K562 (cell line): ENCODE measurements at regions not wholly inside any gene's neighbourhood (a gene's known extent, or its start where the extent isn't known, plus 50 kb on each side); places are given as distances from the start of the nearest gene placed in this dataset.

Source experiments
- ATAC-seq: fragments of 200-7000 bp; cut with Tn5 transposase; 3 replicates; pipeline ENCODE4 v1.9.1; 2020; ENCODE audit warnings: moderate library complexity
- BruUV-seq: library from RNA; stranded (reverse); fragments of 400-500 nt; replicated peaks from 2 replicates; lab custom pipeline; 2021; lab: Mats Ljungman, UMichigan
- CTCF ChIA-PET: fragments of 300-600 bp; formaldehyde crosslinking; extraction: SDS; loops from one replicate; lab custom pipeline; 2021; ENCODE audit warnings: low intra/inter-chr PET ratio; lab: Yijun Ruan, JAX
- POLR2A ChIA-PET: fragments of 300-600, 350-650 bp; sonication (Branson Sonifier 250); formaldehyde crosslinking; extraction: SDS; loops from one replicate; lab custom pipeline; 2021; ENCODE audit warnings: antibody characterized with exemption, inconsistent platforms; lab: Yijun Ruan, JAX
- DNase-seq, 4 experiments: peaks; one replicate each; pipeline versions ENCODE4 v3.0.0 to v3.0.0-alpha.2; 2011 to 2018; ENCODE audit warnings: low spot score in 3 of 4, mixed read lengths in 3 of 4; ENCODE audit errors: extremely low read depth in 1 of 4
- FAIRE-seq: peaks from 2 replicates; lab custom pipeline; 2011; peaks lifted over from hg19 to GRCh38; lab: Jason Lieb, UNC
- H2AFZ ChIP-seq: 2 replicates; pipeline ENCODE4 v1.6.0; 2011; ENCODE audit warnings: low read depth, low read length, control low read depth, inconsistent platforms
- H3K27ac ChIP-seq: fragments of 200-600 bp; 3 replicates; pipeline ENCODE4 v1.8.0; 2011; ENCODE audit warnings: low read depth, mild to moderate bottlenecking, control low read depth, inconsistent platforms, low read length, moderate library complexity, mixed read lengths; ENCODE audit errors: extremely low read depth
- H3K27me3 ChIP-seq, 2 experiments: fragments of 300-600 bp in 1 of 2; 2 replicates in 1 of 2; 3 replicates in 1 of 2; pipeline versions ENCODE4 v1.6.0 to v1.8.0; 2011; ENCODE audit warnings: inconsistent platforms in 2 of 2, low read length in 2 of 2, mild to moderate bottlenecking in 1 of 2, mixed read lengths in 1 of 2, moderate library complexity in 1 of 2; ENCODE audit not compliant: control insufficient read depth in 2 of 2, insufficient read depth in 2 of 2
- H3K36me3 ChIP-seq: fragments of 300-600 bp; 3 replicates; pipeline ENCODE4 v1.8.0; 2011; ENCODE audit warnings: mild to moderate bottlenecking, low read length, inconsistent platforms; ENCODE audit not compliant: control insufficient read depth, insufficient read depth
- H3K4me1 ChIP-seq, 2 experiments: fragments of 200-600 bp in 1 of 2; replicated peaks in 1 of 2; 2 replicates in 1 of 2; 3 replicates in 1 of 2; pipeline versions ENCODE4 v1.5.1 to v1.8.0; 2011; ENCODE audit warnings: inconsistent platforms in 2 of 2, low read length in 2 of 2, mild to moderate bottlenecking in 1 of 2, mixed read lengths in 1 of 2, moderate library complexity in 1 of 2; ENCODE audit not compliant: control insufficient read depth in 2 of 2, insufficient read depth in 2 of 2
- H3K4me2 ChIP-seq: 2 replicates; pipeline ENCODE4 v1.6.1; 2011; ENCODE audit warnings: low read length, control low read depth, inconsistent platforms, mixed read lengths; ENCODE audit not compliant: insufficient read depth
- H3K4me3 ChIP-seq: fragments of 200-600 bp; sonication (generic), shearing (Covaris generic); 2 replicates; pipeline ENCODE4 v1.5.1; 2016; ENCODE audit warnings: control low read depth, inconsistent platforms
- H3K79me2 ChIP-seq: fragments of 200-600 bp; 3 replicates; pipeline ENCODE4 v1.8.0; 2011; ENCODE audit warnings: low read length, inconsistent platforms; ENCODE audit not compliant: control insufficient read depth, insufficient read depth
- H3K9ac ChIP-seq, 2 experiments: 2 replicates each; pipeline versions ENCODE4 v1.6.0 to v1.6.1; 2011; ENCODE audit warnings: low read depth in 2 of 2, low read length in 2 of 2, control low read depth in 1 of 2, inconsistent platforms in 1 of 2, mild to moderate bottlenecking in 1 of 2, mixed read lengths in 1 of 2; ENCODE audit not compliant: insufficient read depth in 1 of 2
- H3K9me1 ChIP-seq: one replicate; pipeline ENCODE4 v1.6.0; 2011; ENCODE audit warnings: inconsistent platforms, mild to moderate bottlenecking, low read length, moderate library complexity; ENCODE audit not compliant: control insufficient read depth, insufficient read depth
- H3K9me3 ChIP-seq: replicated peaks from 2 replicates; pipeline ENCODE4 v1.5.1; 2011; ENCODE audit warnings: low read depth, low read length, inconsistent platforms; ENCODE audit not compliant: control insufficient read depth, insufficient read depth
- H4K20me1 ChIP-seq: replicated peaks from 2 replicates; pipeline ENCODE4 v1.6.1; 2011; ENCODE audit warnings: low read length, inconsistent platforms, mixed read lengths; ENCODE audit not compliant: control insufficient read depth, insufficient read depth
- ELF4 ChIP-seq: fragments of 450-650 bp; formaldehyde crosslinking; IDR thresholded peaks from 2 replicates; pipeline ENCODE4 v1.4.0; 2022; ENCODE audit warnings: missing genetic modification characterization
- FOXJ3 ChIP-seq: sonication (generic); formaldehyde crosslinking; IDR thresholded peaks from 2 replicates; pipeline ENCODE4 v1.4.0; 2020; ENCODE audit warnings: mild to moderate bottlenecking, missing genetic modification reagents
- FOXO4 ChIP-seq: fragments of 450-650 bp; formaldehyde crosslinking; IDR thresholded peaks from 2 replicates; pipeline ENCODE4 v1.4.0; 2020; ENCODE audit warnings: mild to moderate bottlenecking, moderate library complexity
- HNRNPL ChIP-seq: fragments of 200-400 bp; formaldehyde crosslinking; IDR thresholded peaks from 2 replicates; pipeline ENCODE4 v1.6.1; 2017; ENCODE audit warnings: low read depth, mild to moderate bottlenecking, low read length
- LARP7 ChIP-seq: fragments of 450-650 bp; IDR thresholded peaks from 2 replicates; pipeline ENCODE4 v1.6.1; 2016
- POLR2G ChIP-seq: fragments of 200-400 bp; formaldehyde crosslinking; IDR thresholded peaks from 2 replicates; pipeline ENCODE4 v1.6.1; 2017; ENCODE audit warnings: low read depth, mild to moderate bottlenecking, antibody characterized with exemption, low read length, moderate library complexity
- RHOXF2B ChIP-seq: fragments of 250-450 bp; sonication (Bioruptor Pico); conservative IDR thresholded peaks from 2 replicates; pipeline ENCODE4 v1.5.1; 2021
- ZNF12 ChIP-seq: sonication (generic); formaldehyde crosslinking; IDR thresholded peaks from 2 replicates; pipeline ENCODE4 v1.4.0; 2020; ENCODE audit warnings: mild to moderate bottlenecking, missing genetic modification reagents
- ZNF133 ChIP-seq: fragments of 250-450 bp; sonication (Bioruptor Pico); IDR thresholded peaks from 2 replicates; pipeline ENCODE4 v1.4.0; 2020; ENCODE audit warnings: mild to moderate bottlenecking
- ZNF830 ChIP-seq: fragments of 250-450 bp; sonication (Bioruptor Pico); IDR thresholded peaks from 2 replicates; pipeline ENCODE4 v1.5.0; 2021; ENCODE audit warnings: mild to moderate bottlenecking
- WGBS: fragments of 100-300 bp; shearing (Covaris generic); methylation state at CpG from one replicate; pipeline ENCODE4 v1.1.6; 2016; ENCODE audit warnings: low coverage, mixed read lengths; ENCODE audit not compliant: insufficient coverage; ENCODE audit errors: missing lambda C conversion rate; 5-methylcytosine and 5-hydroxymethylcytosine counted together
- in situ Hi-C: fragments of 300-500 bp; cut with MboI; formaldehyde crosslinking; loops from 4 replicates; pipeline ENCODE4 v1.15.0; 2018; ENCODE audit warnings: inconsistent platforms, mixed read lengths
- intact Hi-C: fragments of 100-400 bp; cut with micrococcal nuclease; formaldehyde crosslinking; loops from 2 replicates; pipeline ENCODE4 v1.14.2; 2022
- TF ChIP-seq, protein P1 (sequence below): fragments of 200-800 bp; sonication (Bioruptor generic); IDR thresholded peaks from 2 replicates; pipeline ENCODE4 v1.6.1; 2017; ENCODE audit warnings: missing genetic modification characterization, missing compliant biosample characterization
- TF ChIP-seq, protein P2 (sequence below): sonication (generic); formaldehyde crosslinking; IDR thresholded peaks from 2 replicates; pipeline ENCODE4 v1.8.1; 2023; ENCODE audit warnings: missing genetic modification reagents, mild to moderate bottlenecking, borderline replicate concordance

DNA sequence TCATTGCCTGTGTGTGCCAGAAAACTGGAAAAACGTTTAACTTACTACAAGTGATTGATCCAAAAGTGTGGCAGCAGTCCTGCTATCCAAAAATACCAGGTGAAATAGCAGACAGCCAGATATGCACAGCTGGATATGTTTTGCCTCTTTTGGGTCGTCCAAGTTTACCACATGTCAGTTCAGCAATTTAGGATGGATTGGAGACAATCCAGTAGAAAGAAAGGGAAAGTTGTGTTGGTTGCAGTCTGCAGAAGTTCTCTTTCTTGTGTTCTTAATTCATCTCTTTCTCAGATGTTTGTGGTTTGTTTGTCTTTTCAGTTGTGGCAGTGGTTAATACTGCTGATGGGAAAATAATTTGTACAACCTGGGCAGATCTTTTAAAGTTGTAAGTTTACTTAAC is 645.0 kb downstream of the PTPRC start (continued):
- TF ChIP-seq, protein P1, sequence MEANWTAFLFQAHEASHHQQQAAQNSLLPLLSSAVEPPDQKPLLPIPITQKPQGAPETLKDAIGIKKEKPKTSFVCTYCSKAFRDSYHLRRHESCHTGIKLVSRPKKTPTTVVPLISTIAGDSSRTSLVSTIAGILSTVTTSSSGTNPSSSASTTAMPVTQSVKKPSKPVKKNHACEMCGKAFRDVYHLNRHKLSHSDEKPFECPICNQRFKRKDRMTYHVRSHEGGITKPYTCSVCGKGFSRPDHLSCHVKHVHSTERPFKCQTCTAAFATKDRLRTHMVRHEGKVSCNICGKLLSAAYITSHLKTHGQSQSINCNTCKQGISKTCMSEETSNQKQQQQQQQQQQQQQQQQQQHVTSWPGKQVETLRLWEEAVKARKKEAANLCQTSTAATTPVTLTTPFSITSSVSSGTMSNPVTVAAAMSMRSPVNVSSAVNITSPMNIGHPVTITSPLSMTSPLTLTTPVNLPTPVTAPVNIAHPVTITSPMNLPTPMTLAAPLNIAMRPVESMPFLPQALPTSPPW (CRISPR knock-in tag) = no peak

DNA sequence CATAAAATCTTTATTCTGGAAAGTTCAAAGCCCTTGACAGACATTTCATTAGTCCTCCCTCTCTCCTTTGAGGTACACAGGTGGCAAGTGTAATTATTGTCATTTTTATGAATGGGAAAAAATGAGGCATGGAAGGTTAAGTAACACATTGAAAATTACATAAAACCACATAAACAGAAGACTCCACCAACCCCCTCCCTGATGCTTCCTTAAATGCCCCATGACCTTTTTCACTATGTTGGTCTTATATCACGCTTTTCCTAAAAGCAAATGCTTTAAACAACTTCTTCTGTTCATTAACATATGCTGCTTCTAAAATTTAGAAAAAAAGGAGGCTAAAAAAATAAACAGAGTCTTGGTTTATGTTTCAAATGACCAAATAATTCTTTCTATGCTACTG is 648.4 kb downstream of the PTPRC start:
- in situ Hi-C loops = no loop called here

More for the DNA sequence above, 648.4 kb downstream of the PTPRC start:
- Histone ChIP-seq H3K4me2 (no peak overlapping the region), H3K27ac (no peak overlapping the region), H3K36me3 (no peaks in the 10 kb centered on the region), H2AFZ (no peak overlapping the region), H3K79me2 (no peaks in the 10 kb centered on the region), H3K9me3 (no peaks in the 10 kb centered on the region; the same call in 1 of the 2 replicates), H3K4me1 (no peaks in the 10 kb centered on the region), H3K4me3 (no peak overlapping the region), H3K9ac (no peak overlapping the region), H4K20me1 (no peaks in the 10 kb centered on the region)
- no peak for ATAC-seq
- no TSS peak for BruUV-seq
- CTCF ChIA-PET = no interaction called here
- intact Hi-C loops = no loop called here
- POLR2A ChIA-PET = no interaction called here
- no peak for TF ChIP-seq RHOXF2B
- no peak for TF ChIP-seq POLR2G
- TF ChIP-seq FOXJ3 = no peak
- no peak for TF ChIP-seq ELF4 (CRISPR knock-in tag)
- TF ChIP-seq, protein P2, sequence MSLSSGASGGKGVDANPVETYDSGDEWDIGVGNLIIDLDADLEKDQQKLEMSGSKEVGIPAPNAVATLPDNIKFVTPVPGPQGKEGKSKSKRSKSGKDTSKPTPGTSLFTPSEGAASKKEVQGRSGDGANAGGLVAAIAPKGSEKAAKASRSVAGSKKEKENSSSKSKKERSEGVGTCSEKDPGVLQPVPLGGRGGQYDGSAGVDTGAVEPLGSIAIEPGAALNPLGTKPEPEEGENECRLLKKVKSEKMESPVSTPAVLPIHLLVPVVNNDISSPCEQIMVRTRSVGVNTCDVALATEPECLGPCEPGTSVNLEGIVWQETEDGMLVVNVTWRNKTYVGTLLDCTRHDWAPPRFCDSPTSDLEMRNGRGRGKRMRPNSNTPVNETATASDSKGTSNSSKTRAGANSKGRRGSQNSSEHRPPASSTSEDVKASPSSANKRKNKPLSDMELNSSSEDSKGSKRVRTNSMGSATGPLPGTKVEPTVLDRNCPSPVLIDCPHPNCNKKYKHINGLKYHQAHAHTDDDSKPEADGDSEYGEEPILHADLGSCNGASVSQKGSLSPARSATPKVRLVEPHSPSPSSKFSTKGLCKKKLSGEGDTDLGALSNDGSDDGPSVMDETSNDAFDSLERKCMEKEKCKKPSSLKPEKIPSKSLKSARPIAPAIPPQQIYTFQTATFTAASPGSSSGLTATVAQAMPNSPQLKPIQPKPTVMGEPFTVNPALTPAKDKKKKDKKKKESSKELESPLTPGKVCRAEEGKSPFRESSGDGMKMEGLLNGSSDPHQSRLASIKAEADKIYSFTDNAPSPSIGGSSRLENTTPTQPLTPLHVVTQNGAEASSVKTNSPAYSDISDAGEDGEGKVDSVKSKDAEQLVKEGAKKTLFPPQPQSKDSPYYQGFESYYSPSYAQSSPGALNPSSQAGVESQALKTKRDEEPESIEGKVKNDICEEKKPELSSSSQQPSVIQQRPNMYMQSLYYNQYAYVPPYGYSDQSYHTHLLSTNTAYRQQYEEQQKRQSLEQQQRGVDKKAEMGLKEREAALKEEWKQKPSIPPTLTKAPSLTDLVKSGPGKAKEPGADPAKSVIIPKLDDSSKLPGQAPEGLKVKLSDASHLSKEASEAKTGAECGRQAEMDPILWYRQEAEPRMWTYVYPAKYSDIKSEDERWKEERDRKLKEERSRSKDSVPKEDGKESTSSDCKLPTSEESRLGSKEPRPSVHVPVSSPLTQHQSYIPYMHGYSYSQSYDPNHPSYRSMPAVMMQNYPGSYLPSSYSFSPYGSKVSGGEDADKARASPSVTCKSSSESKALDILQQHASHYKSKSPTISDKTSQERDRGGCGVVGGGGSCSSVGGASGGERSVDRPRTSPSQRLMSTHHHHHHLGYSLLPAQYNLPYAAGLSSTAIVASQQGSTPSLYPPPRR = no peak
- no peak for TF ChIP-seq ZNF830 (CRISPR knock-in tag)
- no peak for TF ChIP-seq LARP7
- no peak for TF ChIP-seq HNRNPL
- no peak for TF ChIP-seq ZNF12 (CRISPR knock-in tag)
- TF ChIP-seq ZNF133 (CRISPR knock-in tag) = no peak
- no peak for TF ChIP-seq FOXO4 (CRISPR knock-in tag)
- TF ChIP-seq, all 486 proteins: peak for 0
- H3K9me1 ChIP-seq = no peaks in the 10 kb centered on the region
- no peak for FAIRE-seq
- no peak for DNase-seq
- WGBS = 6% methylated on average over 1 of the region's 1 CpG
- no peaks in the 10 kb centered on the region for H3K27me3 ChIP-seq
